Activated CD4-positive, alpha-beta T cell treated with anti-CD3 and anti-CD28 coated beads for 24 hours (primary cell): ENCODE measurements at regions not wholly inside any gene's neighbourhood (a gene's known extent, or its start where the extent isn't known, plus 50 kb on each side); places are given as distances from the start of the nearest gene placed in this dataset.

Experiments
- DNase-seq, 2 donors: peaks; one replicate each; pipeline ENCODE4 v3.0.0-alpha.2; 2020; ENCODE audit warnings: low read depth in 2 of 2

- no peak for DNase-seq
Observed at GRCh38 chr2:16137080-16137755, 196.9 kb downstream of the MYCN start.

DNA sequence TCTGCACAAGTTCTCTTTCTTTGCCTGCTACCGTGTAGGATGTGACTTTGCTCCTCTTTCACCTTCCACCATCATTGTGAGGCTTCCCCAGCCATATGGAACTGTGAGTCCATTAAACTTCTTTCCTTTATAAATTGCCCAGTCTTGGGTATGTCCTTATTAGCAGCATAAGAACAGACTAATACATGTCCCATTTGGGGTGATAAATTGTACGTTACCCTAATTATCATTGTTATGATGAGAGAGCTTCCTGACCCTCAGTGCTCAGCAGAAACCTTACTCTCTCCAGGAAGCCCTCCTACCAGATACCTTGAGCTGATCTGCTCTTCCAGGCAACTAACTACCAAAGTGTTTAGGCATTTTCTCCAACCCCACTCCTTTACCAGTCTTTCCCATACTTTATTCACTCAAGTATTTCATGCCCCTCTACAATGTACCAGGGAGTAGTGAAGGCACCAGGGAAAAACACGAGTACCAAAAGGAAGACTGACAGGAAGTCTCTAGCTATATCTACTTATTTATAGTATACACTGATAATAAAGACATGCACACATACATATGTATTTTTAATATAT is 196.2 kb downstream of the MYCN start:
- no peak for DNase-seq

GRCh38 chr2:16135913-16136310 is 195.6 kb downstream of the MYCN start:
- DNase-seq: no peak

GRCh38 chr2:16135196-16135912 is 195.0 kb downstream of the MYCN start:
- DNase-seq: no peak

- DNase-seq: no peak
Observed at GRCh38 chr2:16134436-16135165, 194.3 kb downstream of the MYCN start.

GRCh38 chr2:16130906-16131400 is 190.6 kb downstream of the MYCN start:
- DNase-seq: no peak

- DNase-seq: no peak
Observed at GRCh38 chr2:16130541-16130880, 190.2 kb downstream of the MYCN start.

GRCh38 chr2:16129716-16130540 is 189.6 kb downstream of the MYCN start:
- no peak for DNase-seq

- no peak for DNase-seq
Observed at GRCh38 chr2:16128746-16129610, 188.6 kb downstream of the MYCN start.

GRCh38 chr2:16127958-16128357 is 187.6 kb downstream of the MYCN start:
- no peak for DNase-seq

GRCh38 chr2:16127276-16127940 is 187.1 kb downstream of the MYCN start:
- DNase-seq: no peak

GRCh38 chr2:16126517-16127275 is 186.3 kb downstream of the MYCN start:
- DNase-seq: no peak

DNA sequence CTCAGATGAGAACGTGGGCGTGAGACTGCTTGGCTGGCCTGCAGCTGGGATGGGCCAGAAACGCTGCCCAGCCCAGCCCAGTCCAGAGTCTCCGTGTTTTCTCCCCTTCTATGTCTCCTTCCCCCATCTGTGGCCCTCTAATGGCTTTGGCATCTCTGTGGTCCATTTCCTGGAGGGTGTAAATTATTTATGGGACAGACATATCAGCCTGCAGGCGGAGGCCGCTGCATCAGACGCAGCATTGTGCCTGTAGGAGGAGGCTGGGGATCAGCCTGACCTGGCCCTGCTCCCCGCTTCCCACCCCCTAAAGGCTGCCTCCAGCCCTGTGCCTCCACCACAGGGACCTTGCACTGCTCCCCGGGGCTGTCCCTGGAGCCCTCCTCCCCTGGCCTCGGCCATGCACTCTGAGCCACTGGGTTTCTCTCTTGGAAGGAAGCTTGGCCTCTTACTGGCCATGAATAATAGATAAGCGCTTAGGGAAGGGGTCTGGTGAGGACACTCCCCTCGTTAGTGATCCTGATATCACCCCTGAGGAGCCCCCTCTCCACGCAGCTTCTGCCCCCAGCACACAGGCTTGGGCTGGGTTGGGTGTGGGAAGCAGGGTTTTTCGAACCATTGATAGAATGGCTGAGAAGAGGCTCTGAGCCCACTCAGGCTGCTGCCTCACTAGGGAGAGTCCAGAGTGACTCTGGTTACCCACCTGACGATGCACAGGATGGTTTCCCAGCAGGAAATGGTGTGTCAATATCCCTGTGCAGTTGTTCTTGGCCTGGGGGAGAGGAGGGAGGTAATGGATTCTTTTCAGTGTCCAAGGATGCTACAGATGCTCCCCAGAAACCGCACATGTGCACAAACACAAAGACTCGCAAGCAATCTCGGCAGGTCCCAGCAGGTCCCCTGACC is 185.5 kb downstream of the MYCN start:
- no peak for DNase-seq

DNA sequence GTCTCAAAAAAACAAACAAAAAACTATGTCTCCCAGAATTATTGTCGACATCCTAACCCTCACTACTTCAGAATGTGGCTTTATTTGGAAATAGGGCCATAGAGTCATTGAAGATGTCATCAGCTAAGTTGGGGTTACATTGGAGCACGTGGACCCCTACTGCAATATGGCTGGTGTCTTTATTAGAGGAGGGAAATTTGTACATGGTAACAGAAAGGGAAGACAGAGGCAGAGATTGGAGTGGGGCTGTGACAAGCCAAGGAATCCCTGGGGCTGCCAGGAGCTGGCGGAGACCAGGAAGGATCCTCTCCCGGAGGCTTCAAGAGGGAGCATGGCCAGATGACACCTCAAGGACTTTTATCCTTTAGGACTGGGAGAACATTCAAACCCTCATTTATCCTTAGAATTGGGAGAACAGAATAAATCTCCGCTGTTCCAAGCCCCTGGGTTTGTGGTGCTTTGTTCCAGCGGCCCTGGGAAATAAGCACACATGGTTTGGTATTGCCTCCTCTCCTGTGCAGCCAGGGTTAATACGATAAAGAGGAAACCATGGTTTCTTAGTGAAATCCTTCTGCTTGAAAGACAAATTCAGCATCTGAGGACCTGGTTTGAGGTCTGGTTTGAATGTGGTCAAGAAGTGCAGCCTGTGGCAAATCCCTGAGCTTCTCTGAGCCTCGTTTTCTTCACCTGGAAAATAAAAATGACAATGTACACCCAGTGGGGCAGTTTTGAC is 184.7 kb downstream of the MYCN start:
- DNase-seq: no peak

DNA sequence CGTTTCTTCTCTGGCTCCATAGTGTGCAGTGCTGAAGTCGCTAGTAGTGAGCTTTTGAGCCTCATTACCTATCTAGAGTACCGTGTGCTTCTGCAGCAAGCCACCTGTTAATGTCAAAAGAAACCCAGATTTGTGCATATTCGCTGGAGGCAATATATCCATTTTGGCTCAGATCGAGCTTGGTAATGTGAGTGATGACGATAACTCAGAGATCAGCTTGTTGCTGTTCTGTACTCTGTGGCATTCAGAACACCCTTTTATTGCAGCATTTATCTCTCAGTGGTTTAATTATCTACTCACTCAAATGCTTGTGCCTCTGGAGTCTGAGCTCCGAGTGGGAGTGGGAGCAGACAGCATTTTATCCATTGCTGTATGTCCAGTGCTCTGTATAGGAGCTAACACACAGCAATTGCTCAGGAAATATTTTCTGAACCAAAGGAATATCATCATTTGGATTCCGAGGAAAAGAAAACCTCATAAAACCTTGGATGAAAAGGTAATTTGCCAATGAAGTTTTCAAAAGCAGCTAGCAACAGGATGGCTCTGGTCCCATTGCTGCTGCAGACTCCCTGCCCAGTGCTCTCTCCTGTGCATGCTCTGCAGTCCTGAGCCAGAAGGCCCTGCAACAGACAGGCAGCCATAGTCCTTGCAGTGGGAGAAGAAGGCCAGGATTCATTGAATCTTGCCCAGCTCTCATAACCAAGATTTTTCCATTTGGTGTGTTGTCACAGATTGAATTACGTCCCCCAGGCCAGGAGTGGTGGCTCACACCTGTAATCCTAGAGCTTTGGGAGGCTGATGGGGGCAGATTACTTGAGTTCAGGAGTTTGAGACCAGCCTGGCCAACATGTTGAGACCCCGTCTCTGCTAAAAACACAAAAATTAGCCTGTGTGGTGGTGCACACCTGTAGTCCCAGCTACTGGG is 183.8 kb downstream of the MYCN start:
- DNase-seq: no peak

- DNase-seq: no peak
Observed at GRCh38 chr2:16123421-16123820, 183.1 kb downstream of the MYCN start.
